HG02571 (cell line): ENCODE measurements at regions not wholly inside any gene's neighbourhood (a gene's known extent, or its start where the extent isn't known, plus 50 kb on each side); places are given as distances from the start of the nearest gene placed in this dataset.
"Not testable (repeated sequence)": the region's sequence is repeated elsewhere in the genome, so short reads cannot be mapped to it uniquely, and the experiment has no call there.

Experiments
- ATAC-seq: cut with Tn5 transposase; IDR thresholded peaks from one replicate; pipeline ENCODE4 v1.9.1; 2021; ENCODE audit warnings: mild to moderate bottlenecking, moderate library complexity; ENCODE audit not compliant: unreplicated experiment

DNA sequence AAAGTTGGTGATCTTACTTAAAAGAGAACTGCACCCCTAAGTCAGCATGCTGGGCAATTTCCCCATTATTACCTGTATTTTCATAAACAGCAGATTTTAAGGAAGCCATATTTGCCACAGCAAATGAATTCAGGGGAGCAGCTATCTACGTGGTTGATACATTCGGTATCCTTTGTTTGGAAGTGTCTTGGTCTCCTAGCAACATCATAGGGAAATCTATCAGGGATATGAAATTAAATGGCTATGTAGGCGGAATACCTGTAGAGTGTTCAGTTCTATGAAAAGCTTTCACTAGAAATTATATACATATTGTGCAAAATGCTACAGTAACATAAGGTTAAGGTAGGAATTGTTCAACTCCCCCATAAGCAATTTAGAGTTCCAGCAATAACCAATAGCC, 157.2 kb upstream of the EMCN start:
- ATAC-seq = no peak

DNA sequence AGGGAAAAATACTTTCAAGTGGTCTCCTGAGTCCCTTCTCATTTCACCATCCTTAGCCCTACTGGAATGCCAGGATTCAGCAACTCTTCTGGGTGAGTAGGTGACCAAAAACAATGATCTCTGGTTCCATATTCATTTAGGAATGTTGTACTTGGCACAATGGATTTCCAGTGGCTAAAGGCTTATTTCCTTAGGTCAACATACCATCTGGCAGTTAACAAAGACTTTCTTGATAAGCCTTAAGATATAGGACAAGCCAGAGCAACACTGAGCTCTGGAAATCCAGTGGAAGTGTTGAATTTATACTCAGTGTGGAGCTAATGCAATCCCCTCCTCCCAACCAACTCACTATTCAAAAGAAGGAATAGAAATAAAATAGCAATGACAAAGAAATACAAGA, 139.4 kb upstream of the EMCN start:
- no peak for ATAC-seq

- ATAC-seq = no peak
Measured at GRCh38 chr4:100651499-100652175, 133.8 kb upstream of the EMCN start.

DNA sequence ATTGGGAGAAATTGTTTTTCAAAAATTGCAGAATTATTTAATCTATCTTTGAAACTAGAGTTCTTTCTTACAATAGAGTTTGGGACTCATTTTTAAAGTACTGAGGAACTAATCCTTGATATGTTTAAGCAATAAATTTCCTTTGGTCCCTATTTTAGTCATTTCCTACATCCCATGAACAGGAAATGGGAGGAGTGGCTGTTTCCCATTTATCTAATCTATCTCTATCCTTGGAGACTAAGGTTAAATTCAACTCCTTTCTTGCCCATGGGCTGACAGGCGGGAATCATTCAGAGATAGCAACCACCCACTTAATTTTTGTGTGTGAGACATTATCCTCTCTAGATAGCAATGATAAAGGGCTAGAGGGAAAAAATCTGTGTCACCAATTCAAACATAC, 131.6 kb upstream of the EMCN start:
- ATAC-seq = no peak

DNA sequence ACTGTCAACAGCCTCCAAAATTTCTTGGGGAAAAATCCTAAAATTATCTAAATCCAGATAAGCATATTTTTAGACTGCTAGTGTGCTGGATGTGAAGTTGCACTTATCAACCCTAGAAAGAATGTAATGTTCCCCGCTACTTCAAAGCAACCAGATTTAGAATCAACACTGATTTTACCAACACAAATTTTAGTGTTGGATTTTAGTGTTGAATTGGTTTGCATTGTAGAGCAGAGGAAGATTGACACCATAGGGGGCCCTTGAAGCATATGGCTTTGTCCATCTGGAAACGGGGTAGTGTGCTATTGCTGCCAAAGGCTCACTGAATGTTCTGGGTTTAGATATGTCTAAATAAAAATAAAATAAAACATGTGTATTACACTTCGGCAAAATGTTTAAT, 126.3 kb upstream of the EMCN start:
- ATAC-seq = no peak

DNA sequence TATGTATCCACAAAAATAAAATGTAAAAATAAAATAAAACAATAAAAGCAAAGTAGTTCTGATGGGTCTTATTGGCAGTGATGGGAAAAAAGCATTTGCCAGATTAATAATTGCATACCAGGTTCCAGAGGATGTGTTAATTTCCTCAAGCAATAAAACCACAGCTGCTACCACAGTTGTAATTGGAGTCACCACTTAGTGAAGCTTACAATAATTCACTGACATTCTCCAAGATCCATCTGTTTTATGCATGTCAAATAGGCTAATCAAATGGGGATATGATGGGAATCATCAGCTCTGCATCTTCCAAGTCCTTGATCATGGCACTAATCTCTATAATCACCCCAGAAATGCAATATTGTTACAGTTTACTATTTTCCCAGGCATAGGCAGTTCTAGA, 123.5 kb upstream of the EMCN start:
- no peak for ATAC-seq

DNA sequence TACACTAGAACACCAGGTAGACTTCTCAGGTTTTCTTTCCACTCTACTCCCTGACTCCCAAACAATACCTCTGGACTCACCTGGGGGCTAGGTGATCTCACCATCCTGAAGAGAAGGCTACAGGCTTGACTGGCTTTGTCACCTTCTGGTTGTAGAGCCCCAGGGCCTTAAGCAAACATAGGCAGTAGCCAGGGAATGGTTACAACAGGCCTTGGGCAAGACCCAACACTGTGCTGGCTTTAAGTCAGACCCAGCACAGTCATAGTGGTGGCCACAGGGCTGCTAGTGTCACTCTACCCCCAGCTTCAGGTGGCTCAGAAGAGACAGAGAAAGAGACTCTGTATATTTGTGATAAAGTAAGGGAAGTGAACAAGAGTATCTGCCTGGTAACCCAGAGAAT, 118.1 kb upstream of the EMCN start:
- no peak for ATAC-seq

DNA sequence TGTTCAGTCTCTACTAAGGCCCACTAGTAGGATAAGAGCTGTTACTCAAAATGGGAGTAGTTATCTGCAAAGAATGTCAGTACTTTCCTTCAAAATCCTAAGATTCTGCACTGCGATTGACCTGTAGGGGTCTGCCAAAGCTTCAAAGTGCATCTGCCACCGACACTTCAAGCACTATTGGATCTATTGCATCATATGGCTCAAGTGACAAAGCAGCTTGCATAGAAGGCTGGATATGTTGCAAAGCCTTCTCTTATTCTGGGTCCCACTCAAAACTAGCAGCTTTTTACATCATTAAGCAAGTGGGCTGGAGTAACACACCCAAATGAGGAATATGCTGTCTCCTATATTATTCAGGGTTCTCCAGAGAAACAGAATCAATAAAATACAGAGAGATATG, 115.4 kb upstream of the EMCN start:
- ATAC-seq = no peak

- no peak for ATAC-seq
Measured at GRCh38 chr4:100632163-100632562, 114.3 kb upstream of the EMCN start.

DNA sequence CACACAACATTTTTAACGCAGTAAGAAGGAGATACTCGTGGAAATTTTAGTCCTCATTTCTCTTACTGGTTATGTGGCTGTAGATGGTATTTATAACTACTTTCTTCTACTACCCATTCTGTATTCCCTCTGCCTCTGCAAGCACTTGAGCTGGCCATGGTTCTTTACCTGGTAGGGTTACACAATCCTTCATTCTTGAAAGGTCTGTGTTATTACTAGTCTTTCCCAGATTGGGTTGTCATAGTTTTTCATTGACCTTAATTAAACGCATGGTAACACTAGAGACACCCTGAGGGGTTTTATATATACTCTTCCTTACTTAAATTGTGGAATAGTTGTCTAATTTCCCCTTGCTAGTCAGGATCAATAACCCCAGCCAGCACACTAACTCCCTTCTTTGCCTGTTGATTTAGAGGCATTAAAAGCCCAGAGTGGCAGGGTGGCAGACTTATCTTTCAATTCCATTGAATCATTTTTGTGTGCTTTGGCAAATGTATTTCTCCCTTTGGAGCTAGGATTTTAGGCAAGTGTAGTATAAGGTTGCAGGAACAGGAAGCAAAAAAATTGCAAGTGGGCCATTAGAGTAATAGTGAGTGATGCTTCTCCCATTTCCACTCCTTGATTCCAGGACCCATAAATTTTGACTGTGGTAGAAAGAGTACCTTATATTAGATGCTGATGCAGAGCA, 113.6 kb upstream of the EMCN start:
- ATAC-seq = no peak

DNA sequence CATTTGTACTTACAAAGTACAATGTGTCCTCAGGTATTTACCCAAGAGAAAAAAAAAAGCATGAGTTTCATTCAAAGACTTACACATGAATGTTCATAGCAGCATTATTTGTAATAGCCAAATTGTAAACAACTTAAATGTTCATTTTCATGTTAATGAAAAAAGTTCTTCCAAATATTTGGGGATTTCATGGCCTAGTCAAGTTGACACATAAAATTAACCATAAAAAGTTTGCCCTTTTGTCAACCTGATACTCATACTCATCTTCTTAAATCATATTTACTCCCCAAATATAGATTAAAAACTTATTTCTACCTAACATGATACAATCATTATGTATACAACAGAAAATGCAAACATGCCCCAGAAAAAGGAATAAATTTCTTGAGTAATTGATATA, 112.5 kb upstream of the EMCN start:
- no peak for ATAC-seq

GRCh38 chr4:100609810-100610209, 92.0 kb upstream of the EMCN start:
- no peak for ATAC-seq

GRCh38 chr4:100608651-100609050, 90.8 kb upstream of the EMCN start:
- not testable (repeated sequence) for ATAC-seq

DNA sequence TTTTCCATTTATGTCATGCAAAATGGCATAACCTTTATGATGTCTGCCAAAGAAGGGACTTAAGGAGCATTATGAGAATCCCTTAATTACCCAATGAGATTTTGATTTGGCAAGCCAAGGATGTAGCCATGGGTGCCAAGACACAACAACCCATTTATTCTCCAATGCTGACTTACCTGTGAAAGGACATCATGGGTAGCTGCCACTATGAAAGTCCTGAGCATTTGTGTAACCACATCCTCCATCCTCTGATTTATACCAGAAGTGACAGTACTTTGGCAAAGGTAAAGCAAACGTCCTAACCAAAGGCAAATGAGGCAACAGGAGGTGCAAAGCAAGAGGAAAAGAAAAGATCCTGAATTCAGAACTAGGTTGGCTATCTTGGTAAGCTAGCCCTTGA, 87.3 kb upstream of the EMCN start:
- no peak for ATAC-seq

- ATAC-seq = no peak
Measured at GRCh38 chr4:100593935-100594334, 76.1 kb upstream of the EMCN start.

GRCh38 chr4:100591161-100591876, 73.5 kb upstream of the EMCN start:
- no peak for ATAC-seq

GRCh38 chr4:100590325-100590724, 72.5 kb upstream of the EMCN start:
- ATAC-seq = no peak

- no peak for ATAC-seq
Measured at GRCh38 chr4:100588076-100588475, 70.3 kb upstream of the EMCN start.

DNA sequence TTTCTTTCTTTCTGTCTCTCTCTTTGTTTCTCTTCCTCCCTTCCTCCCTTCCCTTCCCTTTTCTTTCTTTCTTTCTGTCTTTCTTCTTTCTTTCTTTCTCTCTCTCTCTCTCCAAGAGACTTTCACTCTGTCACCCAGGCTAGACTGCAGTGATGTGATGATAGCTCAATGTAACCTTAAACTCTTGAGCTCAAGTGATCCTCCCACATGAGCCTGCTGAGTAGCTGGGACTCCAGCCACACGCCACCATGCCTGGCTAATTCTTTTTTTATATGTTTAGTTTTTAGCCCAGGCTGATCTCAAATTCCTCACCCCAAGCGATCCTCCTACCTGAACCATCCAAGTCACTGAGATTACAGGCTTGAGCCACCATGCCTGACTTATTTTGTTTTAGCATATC, 64.3 kb upstream of the EMCN start:
- ATAC-seq = no peak

DNA sequence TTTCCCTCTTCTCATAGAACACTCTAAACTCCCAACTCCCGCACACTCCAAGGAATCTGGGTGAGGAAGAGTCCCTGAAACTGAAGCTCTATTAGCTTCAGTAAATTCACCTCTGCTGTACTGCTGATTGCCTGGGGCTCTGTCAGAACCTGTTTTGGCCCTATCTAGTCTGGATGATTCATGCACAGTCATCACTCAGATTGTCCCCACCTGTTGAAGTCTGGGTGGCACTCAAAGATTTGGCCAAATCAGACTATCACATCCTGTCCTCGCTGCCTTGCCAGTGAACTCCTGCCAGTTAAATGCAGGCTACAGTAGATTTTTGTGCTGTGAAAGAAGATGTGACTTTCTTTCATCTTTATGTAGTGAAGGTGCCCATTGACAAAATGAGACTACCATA, 63.5 kb upstream of the EMCN start:
- ATAC-seq = no peak

GRCh38 chr4:100576570-100576969, 58.7 kb upstream of the EMCN start:
- no peak for ATAC-seq

DNA sequence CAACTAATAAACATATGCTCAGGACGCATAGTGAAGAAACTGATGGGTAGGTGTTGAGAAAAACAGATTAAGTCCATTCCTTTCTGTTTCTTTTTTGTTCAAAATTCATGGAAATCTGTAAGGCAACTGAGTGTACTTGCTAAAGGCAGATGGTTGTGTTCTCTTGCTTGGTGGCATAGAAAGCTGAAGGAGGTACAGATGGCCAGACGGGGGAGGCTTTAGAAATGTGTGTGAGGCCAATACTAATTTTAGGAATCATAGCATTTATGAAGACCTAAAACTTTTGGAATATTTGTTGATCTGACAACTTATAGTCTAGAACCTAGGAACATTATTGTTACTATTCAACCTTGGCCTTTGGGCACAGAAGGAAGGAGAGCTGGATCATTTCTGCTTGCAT, 56.8 kb upstream of the EMCN start:
- ATAC-seq = no peak
